Fibroblast of skin of scalp (primary cell): ENCODE measurements at regions not wholly inside any gene's neighbourhood (a gene's known extent, or its start where the extent isn't known, plus 50 kb on each side); places are given as distances from the start of the nearest gene placed in this dataset.
A peak's percentile ranks its signal among the peaks of the same experiment; 100 is the strongest.
"Not testable (repeated sequence)": the region's sequence is repeated elsewhere in the genome, so short reads cannot be mapped to it uniquely, and the experiment has no call there.

Experiments
- DNase-seq: peaks from one replicate; pipeline ENCODE4 v3.0.0-alpha.2; 2013

- not testable (repeated sequence) for DNase-seq
Observed at GRCh38 chr4:121616449-121616848, 80.3 kb downstream of the ANXA5 start.

GRCh38 chr4:121614101-121614500 lies 82.7 kb downstream of the ANXA5 start:
- DNase-seq = no peak

GRCh38 chr4:121599049-121599448 lies 97.7 kb downstream of the ANXA5 start:
- no peak for DNase-seq

GRCh38 chr4:121597346-121597934 lies 99.3 kb downstream of the ANXA5 start:
- peak; percentile 7 for DNase-seq

- DNase-seq = peak; percentile 78
Observed at GRCh38 chr4:121594796-121595526, 101.8 kb downstream of the ANXA5 start.

- DNase-seq = no peak
Observed at GRCh38 chr4:121593760-121594159, 103.0 kb downstream of the ANXA5 start.

GRCh38 chr4:121592257-121592656 lies 104.5 kb downstream of the ANXA5 start:
- not testable (repeated sequence) for DNase-seq

GRCh38 chr4:121584836-121585235 lies 111.9 kb downstream of the ANXA5 start:
- DNase-seq = no peak

GRCh38 chr4:121583396-121583795 lies 113.4 kb downstream of the ANXA5 start:
- no peak for DNase-seq

- no peak for DNase-seq
Observed at GRCh38 chr4:121582296-121582695, 114.5 kb downstream of the ANXA5 start.

GRCh38 chr4:121575392-121575791 lies 121.4 kb downstream of the ANXA5 start:
- DNase-seq = not testable (repeated sequence)

GRCh38 chr4:121574618-121575017 lies 122.2 kb downstream of the ANXA5 start:
- no peak for DNase-seq

- no peak for DNase-seq
Observed at GRCh38 chr4:121567748-121568147, 129.0 kb downstream of the ANXA5 start.

GRCh38 chr4:121564840-121565375 lies 131.9 kb downstream of the ANXA5 start:
- DNase-seq = peak; percentile 37

- DNase-seq = no peak
Observed at GRCh38 chr4:121562811-121563210, 134.0 kb downstream of the ANXA5 start.

GRCh38 chr4:121555315-121556107 lies 141.3 kb downstream of the ANXA5 start:
- peak; percentile 2 for DNase-seq

GRCh38 chr4:121554382-121554781 lies 142.4 kb downstream of the ANXA5 start:
- peak; percentile 18 for DNase-seq

GRCh38 chr4:121551881-121552280 lies 144.9 kb downstream of the ANXA5 start:
- DNase-seq = no peak

GRCh38 chr4:121551271-121551670 lies 145.5 kb downstream of the ANXA5 start:
- no peak for DNase-seq

- DNase-seq = no peak
Observed at GRCh38 chr4:121541696-121542095, 155.1 kb downstream of the ANXA5 start.

GRCh38 chr4:121535351-121535750 lies 154.5 kb upstream of the QRFPR start:
- no peak for DNase-seq

- no peak for DNase-seq
Observed at GRCh38 chr4:121534187-121534586, 153.4 kb upstream of the QRFPR start.

- DNase-seq = no peak
Observed at GRCh38 chr4:121526509-121526908, 145.7 kb upstream of the QRFPR start.
